Activated CD4-positive, alpha-beta T cell treated with anti-CD3 and anti-CD28 coated beads for 1 hour (primary cell): ENCODE measurements at regions not wholly inside any gene's neighbourhood (a gene's known extent, or its start where the extent isn't known, plus 50 kb on each side); places are given as distances from the start of the nearest gene placed in this dataset.
"Not testable (repeated sequence)": the region's sequence is repeated elsewhere in the genome, so short reads cannot be mapped to it uniquely, and the experiment has no call there.

Experiments
- DNase-seq: peaks from one replicate; pipeline ENCODE4 v3.0.0-alpha.2; 2020

- DNase-seq: no peak
Measured at GRCh38 chr2:105691947-105692390, 52.7 kb upstream of the NCK2 start.

GRCh38 chr2:105690566-105690965 is 54.1 kb upstream of the NCK2 start:
- DNase-seq: no peak

GRCh38 chr2:105689484-105689883 is 55.2 kb upstream of the NCK2 start:
- DNase-seq: no peak

GRCh38 chr2:105688946-105689345 is 55.8 kb upstream of the NCK2 start:
- no peak for DNase-seq

- DNase-seq: no peak
Measured at GRCh38 chr2:105686588-105686987, 58.1 kb upstream of the NCK2 start.

- DNase-seq: no peak
Measured at GRCh38 chr2:105683011-105683492, 61.7 kb upstream of the NCK2 start.

- no peak for DNase-seq
Measured at GRCh38 chr2:105682401-105682800, 62.3 kb upstream of the NCK2 start.

- no peak for DNase-seq
Measured at GRCh38 chr2:105681927-105682326, 62.8 kb upstream of the NCK2 start.

- DNase-seq: no peak
Measured at GRCh38 chr2:105680357-105680756, 64.4 kb upstream of the NCK2 start.

GRCh38 chr2:105678346-105678745 is 66.4 kb upstream of the NCK2 start:
- no peak for DNase-seq

- DNase-seq: no peak
Measured at GRCh38 chr2:105677901-105678300, 66.8 kb upstream of the NCK2 start.

- no peak for DNase-seq
Measured at GRCh38 chr2:105675841-105676240, 68.9 kb upstream of the NCK2 start.

GRCh38 chr2:105674859-105675541 is 69.7 kb upstream of the NCK2 start:
- DNase-seq: no peak

GRCh38 chr2:105674401-105674800 is 70.3 kb upstream of the NCK2 start:
- no peak for DNase-seq

- no peak for DNase-seq
Measured at GRCh38 chr2:105671156-105671555, 73.6 kb upstream of the NCK2 start.

GRCh38 chr2:105669384-105669891 is 75.3 kb upstream of the NCK2 start:
- no peak for DNase-seq

GRCh38 chr2:105665480-105665879 is 79.2 kb upstream of the NCK2 start:
- no peak for DNase-seq

GRCh38 chr2:105660489-105660888 is 84.2 kb upstream of the NCK2 start:
- DNase-seq: no peak

GRCh38 chr2:105655723-105656606 is 88.7 kb upstream of the NCK2 start:
- DNase-seq: not testable (repeated sequence)

GRCh38 chr2:105655244-105655643 is 89.5 kb upstream of the NCK2 start:
- DNase-seq: no peak

GRCh38 chr2:105654474-105655004 is 90.2 kb upstream of the NCK2 start:
- no peak for DNase-seq

GRCh38 chr2:105653302-105653701 is 91.4 kb upstream of the NCK2 start:
- no peak for DNase-seq

- DNase-seq: no peak
Measured at GRCh38 chr2:105652014-105652796, 92.5 kb upstream of the NCK2 start.
